ENCODE measurements at regions not wholly inside any gene's neighbourhood (a gene's known extent, or its start where the extent isn't known, plus 50 kb on each side); places are given as distances from the start of the nearest gene placed in this dataset.

- Histone ChIP-seq H3K4me3 (no peak overlapping the region), H3K27ac (no peak overlapping the region), H3K36me3 (no peaks in the 10 kb centered on the region), H3K9me3 (replicated peaks) (peaks cover 20% of the 10 kb centered on the region), H3K4me1 (replicated peaks) (no peaks in the 10 kb centered on the region), H3K27me3 (replicated peaks) (no peaks in the 10 kb centered on the region)
- no peak for DNase-seq (ENCODE audit: low read depth in 1 of 2, low spot score in 2 of 2)
These were observed 449.2 kb downstream of the IRX1 start for GRCh38 chr5:4044881-4045280.

- DNase-seq (ENCODE audit: low read depth in 1 of 2, low spot score in 2 of 2), result no peak
- no peaks in the 10 kb centered on the region for H3K27me3 ChIP-seq (replicated peaks)
- H3K9me3 ChIP-seq (replicated peaks), result peaks cover 19% of the 10 kb centered on the region
- no peak overlapping the region for H3K27ac ChIP-seq
- no peaks in the 10 kb centered on the region for H3K4me1 ChIP-seq (replicated peaks)
- H3K4me3 ChIP-seq, result no peak overlapping the region
- no peaks in the 10 kb centered on the region for H3K36me3 ChIP-seq
These were observed 452.8 kb downstream of the IRX1 start for GRCh38 chr5:4048398-4048797.

DNA sequence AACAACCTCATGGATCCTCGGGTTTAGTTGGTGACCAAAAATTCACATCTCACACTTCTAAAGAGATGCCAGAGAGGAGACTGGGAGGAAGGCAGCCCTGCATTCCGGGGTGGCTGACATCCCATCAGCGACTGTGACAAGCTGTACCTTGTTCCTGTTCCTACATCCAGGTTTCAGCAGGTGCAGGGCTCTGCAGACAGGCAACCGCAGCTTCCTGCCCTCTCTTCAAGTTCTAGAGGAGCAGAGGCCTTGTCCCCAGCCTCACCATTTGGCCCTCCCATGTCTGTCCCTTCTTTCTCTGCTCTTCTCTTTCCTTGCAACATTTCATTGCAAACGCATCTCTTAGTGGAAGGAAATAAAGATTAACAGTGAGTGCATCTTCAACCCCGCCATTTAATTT is 454.6 kb downstream of the IRX1 start:
- H3K4me3 ChIP-seq, result no peak overlapping the region
- no peak for DNase-seq (ENCODE audit: low read depth in 1 of 2, low spot score in 2 of 2)
- H3K4me1 ChIP-seq (replicated peaks), result no peaks in the 10 kb centered on the region
- no peaks in the 10 kb centered on the region for H3K27me3 ChIP-seq (replicated peaks)
- no peaks in the 10 kb centered on the region for H3K36me3 ChIP-seq
- H3K9me3 ChIP-seq (replicated peaks), result peaks cover 16% of the 10 kb centered on the region
- H3K27ac ChIP-seq, result no peak overlapping the region

GRCh38 chr5:4053136-4053535 is 457.5 kb downstream of the IRX1 start:
- Histone ChIP-seq H3K27me3 (replicated peaks) (no peaks in the 10 kb centered on the region), H3K4me1 (replicated peaks) (no peaks in the 10 kb centered on the region), H3K36me3 (no peaks in the 10 kb centered on the region), H3K4me3 (no peak overlapping the region), H3K27ac (no peak overlapping the region), H3K9me3 (replicated peaks) (peaks cover 11% of the 10 kb centered on the region; the same call in 1 of the 2 replicates)
- DNase-seq (ENCODE audit: low read depth in 1 of 2, low spot score in 2 of 2), result no peak

GRCh38 chr5:4054092-4054491 is 458.5 kb downstream of the IRX1 start:
- Histone ChIP-seq H3K36me3 (no peaks in the 10 kb centered on the region), H3K9me3 (replicated peaks) (peaks cover 11% of the 10 kb centered on the region; the same call in 1 of the 2 replicates), H3K27ac (no peak overlapping the region), H3K27me3 (replicated peaks) (no peaks in the 10 kb centered on the region), H3K4me1 (replicated peaks) (no peaks in the 10 kb centered on the region), H3K4me3 (no peak overlapping the region)
- no peak for DNase-seq (ENCODE audit: low read depth in 1 of 2, low spot score in 2 of 2)

DNA sequence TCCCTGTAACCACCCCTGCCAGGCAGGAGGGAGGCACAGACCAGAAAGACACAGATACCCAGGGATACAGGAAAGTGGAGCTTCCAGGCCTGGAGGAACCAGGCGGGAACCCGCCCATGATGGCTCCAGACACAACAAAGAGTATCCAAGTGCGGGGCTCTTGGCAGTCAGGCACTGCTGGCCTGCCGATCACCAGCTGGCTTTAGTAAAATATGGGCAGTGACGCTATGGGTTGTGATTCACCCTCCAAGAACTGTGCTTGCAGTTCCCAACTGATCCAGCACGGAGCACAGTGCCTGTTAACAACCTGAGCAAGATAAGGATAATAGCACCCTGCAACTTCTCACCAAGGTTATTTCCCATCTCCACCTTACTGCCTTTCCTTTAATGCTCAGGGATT is 463.3 kb downstream of the IRX1 start:
- no peak for DNase-seq (ENCODE audit: low read depth in 1 of 2, low spot score in 2 of 2)
- no peaks in the 10 kb centered on the region for H3K4me1 ChIP-seq (replicated peaks)
- H3K36me3 ChIP-seq, result no peaks in the 10 kb centered on the region
- no peaks in the 10 kb centered on the region for H3K27me3 ChIP-seq (replicated peaks)
- no peak overlapping the region for H3K4me3 ChIP-seq
- H3K27ac ChIP-seq, result no peak overlapping the region
- H3K9me3 ChIP-seq (replicated peaks), result peaks cover 17% of the 10 kb centered on the region

GRCh38 chr5:4065472-4066320 is 470.1 kb downstream of the IRX1 start:
- no peak for DNase-seq (ENCODE audit: low read depth in 1 of 2, low spot score in 2 of 2)
- Histone ChIP-seq H3K9me3 (replicated peaks) (peaks cover 34% of the 10 kb centered on the region), H3K4me1 (replicated peaks) (no peaks in the 10 kb centered on the region), H3K27me3 (replicated peaks) (no peaks in the 10 kb centered on the region), H3K27ac (no peak overlapping the region), H3K4me3 (no peak overlapping the region), H3K36me3 (no peaks in the 10 kb centered on the region)

DNA sequence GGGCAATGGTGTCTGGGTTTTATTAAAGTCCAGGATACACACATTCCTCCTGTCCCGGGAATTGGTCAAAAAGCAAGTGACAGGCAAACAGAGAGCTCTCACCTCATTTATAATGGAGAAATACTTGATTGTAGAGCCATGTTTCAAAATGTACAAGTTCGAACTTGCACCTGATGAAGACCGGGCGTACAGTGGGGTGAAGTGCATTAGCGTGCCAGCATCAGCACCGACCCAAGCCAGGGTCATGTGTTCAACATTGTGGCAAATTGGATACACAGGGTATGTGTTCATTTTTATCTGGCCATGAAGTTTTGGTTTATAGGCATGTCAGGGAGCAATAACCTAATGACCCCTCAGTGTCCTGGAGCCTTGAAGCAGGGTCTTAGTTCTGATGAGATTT is 472.5 kb downstream of the IRX1 start:
- Histone ChIP-seq H3K9me3 (replicated peaks) (peaks cover 21% of the 10 kb centered on the region), H3K36me3 (no peaks in the 10 kb centered on the region), H3K4me1 (replicated peaks) (no peaks in the 10 kb centered on the region), H3K27me3 (replicated peaks) (no peaks in the 10 kb centered on the region), H3K4me3 (no peak overlapping the region), H3K27ac (no peak overlapping the region)
- no peak for DNase-seq (ENCODE audit: low read depth in 1 of 2, low spot score in 2 of 2)

DNA sequence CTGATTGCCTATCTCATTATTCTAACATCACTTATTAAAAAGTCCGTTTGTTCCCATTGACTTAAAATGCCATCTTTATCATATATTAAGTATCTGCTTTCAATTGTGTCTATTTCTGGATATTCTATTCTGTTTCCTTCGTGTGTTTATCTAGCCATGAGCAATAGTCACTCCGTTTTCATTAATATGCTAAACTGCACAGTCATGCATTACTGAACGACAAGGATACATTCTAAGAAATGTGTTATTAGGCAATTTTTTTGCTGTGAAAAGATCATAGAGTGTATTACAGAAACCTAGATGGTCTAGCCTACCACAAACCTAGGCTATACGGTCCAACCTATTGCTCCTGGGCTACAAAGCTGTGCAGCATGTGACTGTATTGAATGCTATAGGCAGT is 482.9 kb downstream of the IRX1 start:
- Histone ChIP-seq H3K27ac (no peak overlapping the region), H3K4me1 (replicated peaks) (no peaks in the 10 kb centered on the region), H3K27me3 (replicated peaks) (no peaks in the 10 kb centered on the region), H3K36me3 (no peaks in the 10 kb centered on the region), H3K9me3 (replicated peaks) (peaks cover 18% of the 10 kb centered on the region), H3K4me3 (no peak overlapping the region)
- no peak for DNase-seq (ENCODE audit: low read depth in 1 of 2, low spot score in 2 of 2)

GRCh38 chr5:4079831-4080230 is 484.2 kb downstream of the IRX1 start:
- Histone ChIP-seq H3K4me3 (no peak overlapping the region), H3K4me1 (replicated peaks) (no peaks in the 10 kb centered on the region), H3K27ac (no peak overlapping the region), H3K27me3 (replicated peaks) (no peaks in the 10 kb centered on the region), H3K9me3 (replicated peaks) (peaks cover 21% of the 10 kb centered on the region), H3K36me3 (no peaks in the 10 kb centered on the region)
- no peak for DNase-seq (ENCODE audit: low read depth in 1 of 2, low spot score in 2 of 2)

DNA sequence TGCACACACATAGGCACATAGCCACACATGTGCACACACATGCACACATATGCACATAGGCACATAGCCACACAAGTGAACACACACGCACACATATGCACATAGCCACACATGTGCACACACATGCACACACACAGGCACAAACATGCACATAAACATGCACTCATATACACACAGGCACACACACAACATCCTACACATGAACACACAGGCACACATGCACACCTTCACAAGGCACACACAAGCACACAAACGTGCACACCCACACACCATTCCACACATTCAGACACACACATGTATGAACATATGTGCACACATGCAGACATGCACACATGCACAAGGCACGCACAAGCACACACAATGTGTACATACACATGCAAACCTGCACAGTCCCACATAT is 484.7 kb downstream of the IRX1 start:
- no peaks in the 10 kb centered on the region for H3K4me1 ChIP-seq (replicated peaks)

GRCh38 chr5:4081059-4081458 is 485.4 kb downstream of the IRX1 start:
- DNase-seq (ENCODE audit: low read depth in 1 of 2, low spot score in 2 of 2), result no peak
- no peaks in the 10 kb centered on the region for H3K36me3 ChIP-seq
- no peak overlapping the region for H3K27ac ChIP-seq
- H3K4me3 ChIP-seq, result no peak overlapping the region
- H3K27me3 ChIP-seq (replicated peaks), result no peaks in the 10 kb centered on the region
- H3K4me1 ChIP-seq (replicated peaks), result no peaks in the 10 kb centered on the region
- peaks cover 18% of the 10 kb centered on the region for H3K9me3 ChIP-seq (replicated peaks)

More for the DNA sequence above, 484.7 kb downstream of the IRX1 start:
- Histone ChIP-seq H3K4me3 (no peak overlapping the region), H3K9me3 (replicated peaks) (peaks cover 21% of the 10 kb centered on the region), H3K27me3 (replicated peaks) (no peaks in the 10 kb centered on the region), H3K27ac (no peak overlapping the region), H3K36me3 (no peaks in the 10 kb centered on the region)
- DNase-seq (ENCODE audit: low read depth in 1 of 2, low spot score in 2 of 2), result no peak

GRCh38 chr5:4081466-4081865 is 485.8 kb downstream of the IRX1 start:
- H3K9me3 ChIP-seq (replicated peaks), result peaks cover 18% of the 10 kb centered on the region
- no peaks in the 10 kb centered on the region for H3K4me1 ChIP-seq (replicated peaks)
- DNase-seq (ENCODE audit: low read depth in 1 of 2, low spot score in 2 of 2), result no peak

DNA sequence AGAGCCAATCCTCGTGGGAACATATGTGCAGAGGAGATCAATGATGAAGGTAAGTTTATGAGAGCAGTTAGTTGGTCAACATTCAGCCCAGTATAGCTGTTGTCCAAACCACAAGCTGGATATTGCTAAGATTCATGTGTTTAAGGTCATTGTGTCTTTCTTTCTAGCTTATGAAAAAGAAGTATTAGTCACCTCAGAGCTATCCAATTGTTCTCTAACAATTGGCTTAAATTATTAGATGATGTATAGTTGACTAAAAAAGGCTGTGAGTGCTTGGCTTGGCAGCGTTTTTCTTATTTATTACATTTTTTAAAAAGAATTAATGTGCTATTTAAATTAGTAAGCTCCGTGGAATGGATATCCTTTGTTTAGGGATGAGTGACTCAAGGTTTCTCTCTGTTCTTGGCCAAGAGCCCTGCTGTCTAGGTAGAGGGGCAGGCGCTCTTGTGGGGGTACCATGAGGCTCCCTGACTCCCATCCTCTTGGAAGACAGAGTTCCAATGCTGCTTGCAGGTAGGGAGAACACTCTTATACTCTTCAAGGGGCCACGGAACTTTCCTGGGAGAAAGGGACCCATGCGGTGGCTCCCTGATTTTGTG is 487.4 kb downstream of the IRX1 start:
- Histone ChIP-seq H3K9me3 (replicated peaks) (peaks cover 26% of the 10 kb centered on the region), H3K4me3 (no peak overlapping the region), H3K27me3 (replicated peaks) (no peaks in the 10 kb centered on the region), H3K4me1 (replicated peaks) (no peaks in the 10 kb centered on the region), H3K27ac (no peak overlapping the region), H3K36me3 (no peaks in the 10 kb centered on the region)
- no peak for DNase-seq (ENCODE audit: low read depth in 1 of 2, low spot score in 2 of 2)

More at GRCh38 chr5:4081466-4081865, 485.8 kb downstream of the IRX1 start:
- no peak overlapping the region for H3K27ac ChIP-seq
- no peak overlapping the region for H3K4me3 ChIP-seq
- no peaks in the 10 kb centered on the region for H3K27me3 ChIP-seq (replicated peaks)
- H3K36me3 ChIP-seq, result no peaks in the 10 kb centered on the region
